Right lobe of liver (tissue), 4 donors: ENCODE measurements at regions not wholly inside any gene's neighbourhood (a gene's known extent, or its start where the extent isn't known, plus 50 kb on each side); places are given as distances from the start of the nearest gene placed in this dataset.

Experiments
- POLR2A ChIP-seq: fragments of 450-650 bp; IDR thresholded peaks from one replicate; pipeline ENCODE4 v1.6.1; 2017; ENCODE audit warnings: antibody characterized with exemption, mild to moderate bottlenecking
- TF ChIP-seq, protein P1 (sequence below), 4 donors: fragments of 200-600 bp in 3 of 4; fragments of 450-650 bp in 1 of 4; IDR thresholded peaks; one replicate each; pipeline versions ENCODE4 v1.5.1 to v1.8.0; 2016 to 2022; ENCODE audit warnings: antibody characterized with exemption in 4 of 4, mild to moderate bottlenecking in 2 of 4
- donor health status: DM: no; HTN: no; CAD: no.
- donor health status: DM: no; HTN: no; CAD: no.
- donor health status: DM: no; HTN: yes; CAD: no.

GRCh38 chr4:66571145-66571695, 900.9 kb upstream of the EPHA5 start:
- TF ChIP-seq, protein P1, sequence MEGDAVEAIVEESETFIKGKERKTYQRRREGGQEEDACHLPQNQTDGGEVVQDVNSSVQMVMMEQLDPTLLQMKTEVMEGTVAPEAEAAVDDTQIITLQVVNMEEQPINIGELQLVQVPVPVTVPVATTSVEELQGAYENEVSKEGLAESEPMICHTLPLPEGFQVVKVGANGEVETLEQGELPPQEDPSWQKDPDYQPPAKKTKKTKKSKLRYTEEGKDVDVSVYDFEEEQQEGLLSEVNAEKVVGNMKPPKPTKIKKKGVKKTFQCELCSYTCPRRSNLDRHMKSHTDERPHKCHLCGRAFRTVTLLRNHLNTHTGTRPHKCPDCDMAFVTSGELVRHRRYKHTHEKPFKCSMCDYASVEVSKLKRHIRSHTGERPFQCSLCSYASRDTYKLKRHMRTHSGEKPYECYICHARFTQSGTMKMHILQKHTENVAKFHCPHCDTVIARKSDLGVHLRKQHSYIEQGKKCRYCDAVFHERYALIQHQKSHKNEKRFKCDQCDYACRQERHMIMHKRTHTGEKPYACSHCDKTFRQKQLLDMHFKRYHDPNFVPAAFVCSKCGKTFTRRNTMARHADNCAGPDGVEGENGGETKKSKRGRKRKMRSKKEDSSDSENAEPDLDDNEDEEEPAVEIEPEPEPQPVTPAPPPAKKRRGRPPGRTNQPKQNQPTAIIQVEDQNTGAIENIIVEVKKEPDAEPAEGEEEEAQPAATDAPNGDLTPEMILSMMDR (IDR thresholded peaks at IDR 0.05) = no peak
- TF ChIP-seq POLR2A = no peak
